Dermis blood vessel endothelial cell (primary cell): ENCODE measurements at regions not wholly inside any gene's neighbourhood (a gene's known extent, or its start where the extent isn't known, plus 50 kb on each side); places are given as distances from the start of the nearest gene placed in this dataset.
"Not testable (repeated sequence)": the region's sequence is repeated elsewhere in the genome, so short reads cannot be mapped to it uniquely, and the experiment has no call there.

Experiments
- DNase-seq: peaks from one replicate; pipeline ENCODE4 v3.0.0; 2010

- peak; percentile 64 for DNase-seq
Observed at GRCh38 chr3:118628704-118629341, 405.8 kb downstream of the IGSF11 start.

- DNase-seq: no peak
Observed at GRCh38 chr3:118629821-118630220, 404.8 kb downstream of the IGSF11 start.

GRCh38 chr3:118635711-118636110 lies 398.9 kb downstream of the IGSF11 start:
- DNase-seq: no peak

GRCh38 chr3:118636841-118637240 lies 397.8 kb downstream of the IGSF11 start:
- DNase-seq: no peak

- no peak for DNase-seq
Observed at GRCh38 chr3:118637846-118638245, 396.8 kb downstream of the IGSF11 start.

GRCh38 chr3:118641608-118642007 lies 393.0 kb downstream of the IGSF11 start:
- no peak for DNase-seq

- DNase-seq: no peak
Observed at GRCh38 chr3:118671192-118671591, 363.5 kb downstream of the IGSF11 start.

GRCh38 chr3:118675305-118675704 lies 359.3 kb downstream of the IGSF11 start:
- DNase-seq: no peak

- DNase-seq: not testable (repeated sequence)
Observed at GRCh38 chr3:118678663-118679062, 356.0 kb downstream of the IGSF11 start.

- DNase-seq: no peak
Observed at GRCh38 chr3:118682921-118683320, 351.7 kb downstream of the IGSF11 start.

GRCh38 chr3:118683636-118684035 lies 351.0 kb downstream of the IGSF11 start:
- no peak for DNase-seq

- no peak for DNase-seq
Observed at GRCh38 chr3:118688396-118688884, 346.2 kb downstream of the IGSF11 start.

- DNase-seq: no peak
Observed at GRCh38 chr3:118692416-118692815, 342.2 kb downstream of the IGSF11 start.

- no peak for DNase-seq
Observed at GRCh38 chr3:118705487-118706219, 329.0 kb downstream of the IGSF11 start.

- no peak for DNase-seq
Observed at GRCh38 chr3:118707991-118708390, 326.7 kb downstream of the IGSF11 start.

- no peak for DNase-seq
Observed at GRCh38 chr3:118710532-118710931, 324.1 kb downstream of the IGSF11 start.

GRCh38 chr3:118713502-118714207 lies 321.0 kb downstream of the IGSF11 start:
- DNase-seq: no peak

- no peak for DNase-seq
Observed at GRCh38 chr3:118714800-118715199, 319.8 kb downstream of the IGSF11 start.

GRCh38 chr3:118729546-118729945 lies 305.1 kb downstream of the IGSF11 start:
- DNase-seq: no peak

- no peak for DNase-seq
Observed at GRCh38 chr3:118734664-118735063, 300.0 kb downstream of the IGSF11 start.

- no peak for DNase-seq
Observed at GRCh38 chr3:118736107-118736506, 298.5 kb downstream of the IGSF11 start.

GRCh38 chr3:118740722-118741290 lies 293.8 kb downstream of the IGSF11 start:
- DNase-seq: no peak

GRCh38 chr3:118742760-118743159 lies 291.9 kb downstream of the IGSF11 start:
- no peak for DNase-seq
